T47D (cell line): ENCODE measurements at regions not wholly inside any gene's neighbourhood (a gene's known extent, or its start where the extent isn't known, plus 50 kb on each side); places are given as distances from the start of the nearest gene placed in this dataset.

Experiments
- DNase-seq, 2 experiments: peaks; one replicate each; pipeline versions ENCODE4 v3.0.0 to v3.0.0-alpha.2; 2011 to 2012; ENCODE audit warnings: low read depth in 1 of 2, low spot score in 1 of 2
- JUND ChIP-seq: IDR thresholded peaks from 2 replicates; pipeline ENCODE4 v1.6.1; 2012; ENCODE audit warnings: low read depth
- in situ Hi-C: cut with HindIII; loops from 2 replicates; pipeline ENCODE4 v1.10.0; 2016; ENCODE audit warnings: low sequenced_read_pairs, low pct_unique_long_range_greater_than_20kb

- DNase-seq = no peak
- in situ Hi-C loops = no loop called here
- TF ChIP-seq JUND = no peak
These were observed 213.3 kb upstream of the MMADHC start for GRCh38 chr2:149800624-149801542.

GRCh38 chr2:149799013-149799705, 211.6 kb upstream of the MMADHC start:
- TF ChIP-seq JUND = no peak
- in situ Hi-C loops = no loop called here
- peak in 1 of 2 experiments; percentile 55 for DNase-seq

GRCh38 chr2:149797030-149797429, 209.5 kb upstream of the MMADHC start:
- in situ Hi-C loops = no loop called here
- no peak for TF ChIP-seq JUND
- DNase-seq = no peak

- no peak for DNase-seq
- no peak for TF ChIP-seq JUND
- in situ Hi-C loops = no loop called here
These were observed 202.0 kb upstream of the MMADHC start for GRCh38 chr2:149789549-149789948.

GRCh38 chr2:149787206-149787605, 199.6 kb upstream of the MMADHC start:
- no peak for TF ChIP-seq JUND
- no peak for DNase-seq
- in situ Hi-C loops = no loop called here

GRCh38 chr2:149783284-149783683, 195.7 kb upstream of the MMADHC start:
- in situ Hi-C loops = no loop called here
- DNase-seq = no peak
- TF ChIP-seq JUND = no peak

GRCh38 chr2:149782572-149782971, 195.0 kb upstream of the MMADHC start:
- DNase-seq = no peak
- no peak for TF ChIP-seq JUND
- in situ Hi-C loops = no loop called here

- no peak for TF ChIP-seq JUND
- in situ Hi-C loops = no loop called here
- peak in 1 of 2 experiments; percentile 12 for DNase-seq
These were observed 193.8 kb upstream of the MMADHC start for GRCh38 chr2:149781263-149781808.

GRCh38 chr2:149773006-149773405, 185.4 kb upstream of the MMADHC start:
- TF ChIP-seq JUND = no peak
- no peak for DNase-seq
- in situ Hi-C loops = no loop called here

GRCh38 chr2:149768320-149768799, 180.8 kb upstream of the MMADHC start:
- in situ Hi-C loops = no loop called here
- no peak for TF ChIP-seq JUND
- no peak for DNase-seq

GRCh38 chr2:149767516-149767974, 180.0 kb upstream of the MMADHC start:
- no peak for DNase-seq
- TF ChIP-seq JUND = no peak
- in situ Hi-C loops = no loop called here

GRCh38 chr2:149766339-149766738, 178.8 kb upstream of the MMADHC start:
- no peak for TF ChIP-seq JUND
- DNase-seq = no peak
- in situ Hi-C loops = no loop called here

- DNase-seq = no peak
- TF ChIP-seq JUND = no peak
- in situ Hi-C loops = no loop called here
These were observed 178.1 kb upstream of the MMADHC start for GRCh38 chr2:149765636-149766035.
